Neural progenitor cell (in vitro differentiated cells): ENCODE measurements at regions not wholly inside any gene's neighbourhood (a gene's known extent, or its start where the extent isn't known, plus 50 kb on each side); places are given as distances from the start of the nearest gene placed in this dataset.

Experiments
- CTCF ChIP-seq: fragments of 200-600 bp; sonication (generic); IDR thresholded peaks from 2 replicates; pipeline ENCODE4 v1.5.1; 2017; ENCODE audit warnings: antibody characterized with exemption, mild to moderate bottlenecking
- EZH2 ChIP-seq: fragments of 200-600 bp; sonication (generic); IDR thresholded peaks from 2 replicates; pipeline ENCODE4 v1.6.1; 2017; ENCODE audit warnings: antibody characterized with exemption, mild to moderate bottlenecking, moderate library complexity
- EZH2phosphoT487 ChIP-seq: fragments of 200-600 bp; sonication (generic); IDR thresholded peaks from 2 replicates; pipeline ENCODE4 v1.6.1; 2017; ENCODE audit warnings: antibody characterized with exemption

- TF ChIP-seq CTCF (no peak), EZH2 (no peak), EZH2phosphoT487 (no peak)
Observed at GRCh38 chr3:182052757-182053156, 341.0 kb downstream of the SOX2 start.
